Endothelial cell of umbilical vein (primary cell): ENCODE measurements at regions not wholly inside any gene's neighbourhood (a gene's known extent, or its start where the extent isn't known, plus 50 kb on each side); places are given as distances from the start of the nearest gene placed in this dataset.

Experiments used
- BruUV-seq: library from RNA; stranded (reverse); fragments of 400-500 nt; replicated peaks from 2 replicates; lab custom pipeline; 2021; lab: Mats Ljungman, UMichigan
- CTCF ChIA-PET: fragments of 300-600, 350-600 bp; sonication (Branson Sonifier 250); formaldehyde crosslinking; loops from one replicate; lab custom pipeline; 2021; ENCODE audit warnings: antibody characterized with exemption, inconsistent platforms; lab: Charles Lee
- POLR2A ChIA-PET: fragments of 300-600, 350-600 bp; sonication (Branson Sonifier 250); formaldehyde crosslinking; loops from one replicate; lab custom pipeline; 2021; ENCODE audit warnings: antibody characterized with exemption, inconsistent platforms; lab: Charles Lee
- DNase-seq: peaks from one replicate; pipeline ENCODE4 v3.0.0-alpha.2; 2011; ENCODE audit warnings: low read depth, low spot score
- FAIRE-seq: peaks from 2 replicates; lab custom pipeline; 2011; peaks lifted over from hg19 to GRCh38; lab: Jason Lieb, UNC
- H2AFZ ChIP-seq: 2 replicates; pipeline ENCODE4 v1.6.0; 2012; ENCODE audit warnings: low read depth, low read length, control low read depth, inconsistent platforms
- H3K27ac ChIP-seq: 2 replicates; pipeline ENCODE4 v1.5.1; 2011; ENCODE audit warnings: low read depth, mild to moderate bottlenecking, control low read depth, low read length, moderate library complexity; ENCODE audit not compliant: insufficient read depth
- H3K27me3 ChIP-seq, 2 experiments: 2 replicates each; pipeline versions ENCODE4 v1.6.0 to v1.6.1; 2011; ENCODE audit warnings: low read length in 2 of 2, mixed read lengths in 1 of 2; ENCODE audit not compliant: control insufficient read depth in 2 of 2, insufficient read depth in 2 of 2
- H3K36me3 ChIP-seq, 2 experiments: 2 replicates in 1 of 2; 3 replicates in 1 of 2; pipeline ENCODE4 v1.5.1; 2011; ENCODE audit warnings: low read length in 2 of 2, mild to moderate bottlenecking in 1 of 2, moderate library complexity in 1 of 2; ENCODE audit not compliant: control insufficient read depth in 2 of 2, insufficient read depth in 2 of 2; ENCODE audit errors: extremely low read depth in 1 of 2
- H3K4me1 ChIP-seq: 3 replicates; pipeline ENCODE4 v1.5.1; 2011; ENCODE audit warnings: mild to moderate bottlenecking, low read length; ENCODE audit not compliant: control insufficient read depth, insufficient read depth; ENCODE audit errors: extremely low read depth
- H3K4me2 ChIP-seq: 2 replicates; pipeline ENCODE4 v1.6.1; 2011; ENCODE audit warnings: low read length, control low read depth, mixed read lengths; ENCODE audit not compliant: insufficient read depth
- H3K4me3 ChIP-seq, 3 experiments: fragments of 200-600 bp in 1 of 3; sonication (generic), shearing (Covaris generic) in 1 of 3; replicated peaks in 1 of 3; 2 replicates each; pipeline ENCODE4 v1.5.1; 2011 to 2016; ENCODE audit warnings: control low read depth in 3 of 3, low read length in 3 of 3, mild to moderate bottlenecking in 2 of 3, inconsistent platforms in 1 of 3, low read depth in 1 of 3, moderate library complexity in 1 of 3; ENCODE audit not compliant: insufficient read depth in 1 of 3
- H3K79me2 ChIP-seq: 2 replicates; pipeline ENCODE4 v1.6.0; 2012; ENCODE audit warnings: low read length, inconsistent platforms; ENCODE audit not compliant: control insufficient read depth, insufficient read depth
- H3K9ac ChIP-seq: replicated peaks from 2 replicates; pipeline ENCODE3; 2011; ENCODE audit warnings: low read length, control low read depth; ENCODE audit not compliant: insufficient read depth; ENCODE audit errors: extremely low read depth
- H3K9me1 ChIP-seq: replicated peaks from 3 replicates; pipeline ENCODE4 v1.6.0; 2011; ENCODE audit warnings: mild to moderate bottlenecking, low read length; ENCODE audit not compliant: control insufficient read depth, insufficient read depth; ENCODE audit errors: extremely low read depth
- H3K9me3 ChIP-seq: replicated peaks from 2 replicates; pipeline ENCODE4 v1.5.1; 2012; ENCODE audit warnings: low read length, inconsistent platforms; ENCODE audit not compliant: control insufficient read depth, insufficient read depth
- H4K20me1 ChIP-seq: replicated peaks from 2 replicates; pipeline ENCODE3; 2011; ENCODE audit warnings: mild to moderate bottlenecking, low read length; ENCODE audit not compliant: control insufficient read depth, insufficient read depth; ENCODE audit errors: extremely low read depth
- CTCF ChIP-seq, 2 donors: IDR thresholded peaks; 1 replicate in 1 of 2; 2 replicates in 1 of 2; pipeline ENCODE4 v1.5.1; 2011; ENCODE audit warnings: low read length in 2 of 2, mild to moderate bottlenecking in 2 of 2, moderate library complexity in 2 of 2, control low read depth in 1 of 2, inconsistent platforms in 1 of 2, low read depth in 1 of 2; ENCODE audit not compliant: insufficient read depth in 1 of 2; ENCODE audit errors: extremely low read depth in 1 of 2
- EZH2 ChIP-seq: IDR thresholded peaks from 2 replicates; pipeline ENCODE4 v1.6.1; 2012; ENCODE audit warnings: borderline replicate concordance, low read depth, mild to moderate bottlenecking, moderate library complexity, low read length, inconsistent platforms; ENCODE audit not compliant: severe bottlenecking
- FOS ChIP-seq: IDR thresholded peaks from 2 replicates; pipeline ENCODE4 v1.6.1; 2011; ENCODE audit warnings: mild to moderate bottlenecking, low read length, moderate library complexity, borderline replicate concordance; ENCODE audit not compliant: insufficient read depth
- GATA2 ChIP-seq: IDR thresholded peaks from 2 replicates; pipeline ENCODE4 v1.7.0; 2011; ENCODE audit warnings: low read depth, mild to moderate bottlenecking, moderate library complexity, mixed read lengths, low read length; ENCODE audit not compliant: insufficient read length, insufficient read depth
- JUN ChIP-seq: IDR thresholded peaks from 2 replicates; pipeline ENCODE4 v1.6.1; 2011; ENCODE audit warnings: borderline replicate concordance, low read depth; ENCODE audit not compliant: insufficient read length, insufficient read depth
- MAX ChIP-seq: IDR thresholded peaks from 2 replicates; pipeline ENCODE4 v1.6.1; 2011; ENCODE audit not compliant: insufficient read depth, insufficient read length
- MYC ChIP-seq: IDR thresholded peaks from one replicate; pipeline ENCODE4 v1.6.1; 2011; ENCODE audit warnings: mild to moderate bottlenecking, low read depth, low read length
- POLR2A ChIP-seq: IDR thresholded peaks from 2 replicates; pipeline ENCODE4 v1.6.1; 2012; ENCODE audit warnings: low read depth, mild to moderate bottlenecking, control low read depth, low read length
- POLR2AphosphoS5 ChIP-seq: IDR thresholded peaks from 2 replicates; pipeline ENCODE4 v1.6.1; 2012; ENCODE audit warnings: low read depth, mild to moderate bottlenecking, control low read depth, low read length, moderate library complexity; ENCODE audit not compliant: insufficient read depth
- dilution Hi-C: fragments of 300-500 bp; cut with MboI; formaldehyde crosslinking; loops from one replicate; pipeline ENCODE4 v1.15.0; 2019; ENCODE audit warnings: low sequenced_read_pairs; ENCODE audit not compliant: extremely low pct_ligation_motif_present
- intact Hi-C: fragments of 100-400 bp; cut with micrococcal nuclease; formaldehyde crosslinking; loops from one replicate; pipeline ENCODE4 v1.10.0; 2022

- no peak overlapping the region for H3K4me3 ChIP-seq
Measured at GRCh38 chr12:19981944-19982343, 386.4 kb upstream of the PDE3A start.

More at GRCh38 chr12:19981944-19982343, 386.4 kb upstream of the PDE3A start:
- BruUV-seq, result no TSS peak
- no peak for DNase-seq
- FAIRE-seq, result no peak
- Histone ChIP-seq H3K27me3 (no peaks in the 10 kb centered on the region), H3K79me2 (no peaks in the 10 kb centered on the region), H3K9ac (no peak overlapping the region), H2AFZ (no peak overlapping the region), H3K9me1 (peaks cover 2% of the 10 kb centered on the region), H3K4me1 (peaks cover 8% of the 10 kb centered on the region), H3K9me3 (no peaks in the 10 kb centered on the region), H3K27ac (no peak overlapping the region), H3K36me3 (no peaks in the 10 kb centered on the region), H3K4me2 (no peak overlapping the region), H4K20me1 (no peaks in the 10 kb centered on the region)
- dilution Hi-C loops (no loop called here), intact Hi-C loops (no loop called here)
- no peak for TF ChIP-seq POLR2A
- no peak for TF ChIP-seq GATA2
- no peak for TF ChIP-seq JUN
- no peak for TF ChIP-seq CTCF (IDR thresholded peaks at IDR 0.05; ENCODE audit: extremely low read depth in 1 of 2, insufficient read depth in 1 of 2, low read depth in 1 of 2, low read length in 2 of 2)
- no peak for TF ChIP-seq FOS
- TF ChIP-seq MAX, result no peak
- TF ChIP-seq MYC, result no peak
- no peak for TF ChIP-seq POLR2AphosphoS5
- no peak for TF ChIP-seq EZH2
- ChIA-PET CTCF (interaction anchor here (1.2 kb wide), 1 partner anchor 12 kb away, joined by 3 read pairs; no protein-coding TSS in a partner anchor), POLR2A (no interaction called here)
